Cardiac muscle cell (in vitro differentiated cells and primary cell): ENCODE measurements at regions not wholly inside any gene's neighbourhood (a gene's known extent, or its start where the extent isn't known, plus 50 kb on each side); places are given as distances from the start of the nearest gene placed in this dataset.

ENCODE experiments used
- DNase-seq, 2 donors: peaks; one replicate each; pipeline versions ENCODE4 v3.0.0 to v3.0.0-alpha.2; 2010 to 2017; ENCODE audit warnings: low read depth in 1 of 2, low spot score in 1 of 2
- H3K27ac ChIP-seq: fragments of 200-600 bp; sonication (generic); 2 replicates; pipeline ENCODE4 v1.5.1; 2016
- H3K27me3 ChIP-seq: fragments of 200-600 bp; sonication (generic); 2 replicates; pipeline ENCODE4 v1.6.0; 2016; ENCODE audit warnings: control low read depth
- H3K36me3 ChIP-seq: fragments of 200-600 bp; sonication (generic); 2 replicates; pipeline ENCODE4 v1.5.1; 2016; ENCODE audit warnings: control low read depth
- H3K4me1 ChIP-seq: fragments of 200-600 bp; sonication (generic); 2 replicates; pipeline ENCODE4 v1.8.1; 2017; ENCODE audit warnings: low read depth, mild to moderate bottlenecking, mixed run types
- H3K4me3 ChIP-seq: fragments of 200-600 bp; sonication (generic); 2 replicates; pipeline ENCODE4 v1.5.1; 2016; ENCODE audit warnings: mild to moderate bottlenecking
- H3K9me3 ChIP-seq: fragments of 200-600 bp; sonication (generic); 2 replicates; pipeline ENCODE4 v1.5.1; 2017; ENCODE audit warnings: low read depth, mild to moderate bottlenecking, control low read depth
- CTCF ChIP-seq: IDR thresholded peaks from 2 replicates; pipeline ENCODE4 v1.5.1; 2012; ENCODE audit warnings: low read depth, mild to moderate bottlenecking, low read length

GRCh38 chr10:43001427-43001795 is 75.5 kb upstream of the RET start:
- Histone ChIP-seq H3K4me1 (no peaks in the 10 kb centered on the region), H3K4me3 (no peak overlapping the region), H3K36me3 (no peaks in the 10 kb centered on the region), H3K27ac (no peak overlapping the region), H3K9me3 (no peaks in the 10 kb centered on the region), H3K27me3 (no peaks in the 10 kb centered on the region)
- no peak for DNase-seq
- TF ChIP-seq CTCF, result no peak

- H3K27ac ChIP-seq, result no peak overlapping the region
- no peaks in the 10 kb centered on the region for H3K9me3 ChIP-seq
- no peak for DNase-seq
- H3K4me3 ChIP-seq, result no peak overlapping the region
- no peaks in the 10 kb centered on the region for H3K27me3 ChIP-seq
- no peaks in the 10 kb centered on the region for H3K4me1 ChIP-seq
- no peaks in the 10 kb centered on the region for H3K36me3 ChIP-seq
- TF ChIP-seq CTCF, result no peak
Measured at GRCh38 chr10:43002596-43002995, 74.3 kb upstream of the RET start.

GRCh38 chr10:43006490-43006889 is 70.4 kb upstream of the RET start:
- no peaks in the 10 kb centered on the region for H3K9me3 ChIP-seq
- H3K4me3 ChIP-seq, result no peak overlapping the region
- H3K27me3 ChIP-seq, result no peaks in the 10 kb centered on the region
- H3K27ac ChIP-seq, result no peak overlapping the region
- H3K4me1 ChIP-seq, result no peaks in the 10 kb centered on the region
- DNase-seq, result no peak
- no peaks in the 10 kb centered on the region for H3K36me3 ChIP-seq
- no peak for TF ChIP-seq CTCF

GRCh38 chr10:43012578-43012977 is 64.3 kb upstream of the RET start:
- Histone ChIP-seq H3K27ac (no peak overlapping the region), H3K4me1 (no peaks in the 10 kb centered on the region), H3K27me3 (no peaks in the 10 kb centered on the region), H3K9me3 (no peaks in the 10 kb centered on the region), H3K4me3 (no peak overlapping the region), H3K36me3 (no peaks in the 10 kb centered on the region)
- no peak for TF ChIP-seq CTCF
- DNase-seq, result no peak

- H3K36me3 ChIP-seq, result no peaks in the 10 kb centered on the region
- H3K27ac ChIP-seq, result no peak overlapping the region
- no peak for DNase-seq
- no peak for TF ChIP-seq CTCF
- H3K4me3 ChIP-seq, result no peak overlapping the region
- H3K27me3 ChIP-seq, result no peaks in the 10 kb centered on the region
- H3K9me3 ChIP-seq, result no peaks in the 10 kb centered on the region
- no peaks in the 10 kb centered on the region for H3K4me1 ChIP-seq
Measured at GRCh38 chr10:43013065-43013464, 63.8 kb upstream of the RET start.

GRCh38 chr10:43024524-43024923 is 52.3 kb upstream of the RET start:
- Histone ChIP-seq H3K9me3 (no peaks in the 10 kb centered on the region), H3K4me3 (no peak overlapping the region), H3K4me1 (peaks cover 5% of the 10 kb centered on the region), H3K27me3 (peaks cover 17% of the 10 kb centered on the region), H3K36me3 (no peaks in the 10 kb centered on the region), H3K27ac (no peak overlapping the region)
- no peak for TF ChIP-seq CTCF
- no peak for DNase-seq
